Erythroblast (primary cell): ENCODE measurements at regions not wholly inside any gene's neighbourhood (a gene's known extent, or its start where the extent isn't known, plus 50 kb on each side); places are given as distances from the start of the nearest gene placed in this dataset.

Experiments
- GATA1 ChIP-seq: IDR thresholded peaks from 2 replicates; pipeline ENCODE4 v1.6.1; 2011; ENCODE audit warnings: low read depth, mild to moderate bottlenecking, control low read depth, low read length, moderate library complexity
- POLR2A ChIP-seq: IDR thresholded peaks from 2 replicates; pipeline ENCODE4 v1.6.1; 2011; ENCODE audit warnings: mild to moderate bottlenecking, low read length

DNA sequence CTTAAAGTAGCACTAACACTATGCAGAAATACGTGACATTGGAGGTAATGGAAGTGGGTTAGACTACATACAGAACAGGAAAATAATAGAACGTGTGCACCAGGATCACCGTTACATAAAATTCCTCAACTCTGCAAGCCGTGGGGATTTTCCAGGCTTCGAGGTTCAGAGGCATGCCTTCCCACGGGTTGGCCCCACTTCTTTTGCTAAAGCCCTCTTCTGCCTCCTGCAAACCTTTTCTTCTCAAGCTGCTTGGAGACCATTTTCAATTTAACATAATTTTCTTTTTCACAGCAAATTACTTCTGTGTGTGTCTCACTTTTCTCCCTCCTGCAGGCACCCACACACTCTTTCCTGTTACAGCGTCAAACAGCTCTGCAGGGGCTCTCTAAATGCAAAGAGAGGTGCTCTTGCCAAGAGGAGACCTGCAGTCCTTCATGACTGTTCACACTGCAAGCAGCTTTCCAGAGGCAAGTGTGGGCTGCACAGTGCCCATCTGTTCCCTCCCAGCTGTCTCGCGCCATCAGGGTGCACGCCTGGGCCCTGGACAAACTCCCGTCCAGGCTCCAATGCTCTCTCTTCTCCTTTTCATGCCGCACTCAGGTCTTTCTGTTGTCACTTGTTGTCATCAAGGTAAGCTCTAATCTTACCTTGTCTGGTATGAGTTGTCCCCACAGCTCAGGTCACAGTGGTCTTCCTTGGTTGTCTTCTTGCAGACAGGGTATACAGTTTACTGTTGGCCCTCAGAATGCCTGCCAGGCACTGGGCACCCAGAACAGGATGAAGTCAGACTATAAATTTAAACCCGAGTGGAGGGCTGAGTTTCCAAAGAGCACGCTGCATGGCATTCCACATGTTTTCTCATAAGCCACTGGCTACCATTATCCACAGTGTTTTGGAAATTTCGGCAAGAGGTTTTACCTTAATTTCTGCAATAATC, 164.8 kb upstream of the GGTLC1 start:
- TF ChIP-seq POLR2A (no peak), GATA1 (no peak)
